ENCODE measurements at regions not wholly inside any gene's neighbourhood (a gene's known extent, or its start where the extent isn't known, plus 50 kb on each side); places are given as distances from the start of the nearest gene placed in this dataset.

- ChIA-PET POLR2A (no interaction called here), CTCF (no interaction called here)
- DNase-seq (ENCODE audit: low read depth), result no peak
- no peak for TF ChIP-seq CTCF (IDR thresholded peaks at IDR 0.05; ENCODE audit: insufficient read depth, low read depth, low read length)
- no peak overlapping the region for H3K4me3 ChIP-seq (ENCODE audit: low read depth, low read length)
- H3K27me3 ChIP-seq (ENCODE audit: control insufficient read depth, insufficient read depth, low read length), result no peaks in the 10 kb centered on the region
- no peaks in the 10 kb centered on the region for H3K36me3 ChIP-seq (ENCODE audit: control insufficient read depth, insufficient read depth, low read length)
These were observed 1422.9 kb upstream of the TMEM132C start for GRCh38 chr12:126843915-126844669.

- no peaks in the 10 kb centered on the region for H3K36me3 ChIP-seq (ENCODE audit: control insufficient read depth, insufficient read depth, low read length)
- no peak overlapping the region for H3K4me3 ChIP-seq (ENCODE audit: low read depth, low read length)
- no peaks in the 10 kb centered on the region for H3K27me3 ChIP-seq (ENCODE audit: control insufficient read depth, insufficient read depth, low read length)
- no peak for TF ChIP-seq CTCF (IDR thresholded peaks at IDR 0.05; ENCODE audit: insufficient read depth, low read depth, low read length)
- ChIA-PET CTCF (no interaction called here), POLR2A (no interaction called here)
- no peak for DNase-seq (ENCODE audit: low read depth)
These were observed 1419.9 kb upstream of the TMEM132C start for GRCh38 chr12:126847005-126847629.

- no peak for DNase-seq (ENCODE audit: low read depth)
- Histone ChIP-seq H3K27me3 (ENCODE audit: control insufficient read depth, insufficient read depth, low read length) (no peaks in the 10 kb centered on the region), H3K4me3 (ENCODE audit: low read depth, low read length) (no peak overlapping the region), H3K36me3 (ENCODE audit: control insufficient read depth, insufficient read depth, low read length) (no peaks in the 10 kb centered on the region)
- TF ChIP-seq CTCF (IDR thresholded peaks at IDR 0.05; ENCODE audit: insufficient read depth, low read depth, low read length), result no peak
- ChIA-PET POLR2A (no interaction called here), CTCF (no interaction called here)
These were observed 1411.2 kb upstream of the TMEM132C start for GRCh38 chr12:126855768-126856167.

GRCh38 chr12:126856958-126857357 is 1410.0 kb upstream of the TMEM132C start:
- H3K4me3 ChIP-seq (ENCODE audit: low read depth, low read length), result no peak overlapping the region
- no peaks in the 10 kb centered on the region for H3K27me3 ChIP-seq (ENCODE audit: control insufficient read depth, insufficient read depth, low read length)
- no peak for TF ChIP-seq CTCF (IDR thresholded peaks at IDR 0.05; ENCODE audit: insufficient read depth, low read depth, low read length)
- POLR2A ChIA-PET, result no interaction called here
- DNase-seq (ENCODE audit: low read depth), result no peak
- H3K36me3 ChIP-seq (ENCODE audit: control insufficient read depth, insufficient read depth, low read length), result no peaks in the 10 kb centered on the region
- CTCF ChIA-PET, result no interaction called here

GRCh38 chr12:126858560-126858959 is 1408.4 kb upstream of the TMEM132C start:
- no peak overlapping the region for H3K4me3 ChIP-seq (ENCODE audit: low read depth, low read length)
- no peak for TF ChIP-seq CTCF (IDR thresholded peaks at IDR 0.05; ENCODE audit: insufficient read depth, low read depth, low read length)
- H3K27me3 ChIP-seq (ENCODE audit: control insufficient read depth, insufficient read depth, low read length), result no peaks in the 10 kb centered on the region
- ChIA-PET CTCF (interaction anchor here (0.8 kb wide), 1 partner anchor 248 kb away, joined by 3 read pairs; no protein-coding TSS in a partner anchor), POLR2A (no interaction called here)
- H3K36me3 ChIP-seq (ENCODE audit: control insufficient read depth, insufficient read depth, low read length), result no peaks in the 10 kb centered on the region
- DNase-seq (ENCODE audit: low read depth), result no peak
